H9 (cell line): ENCODE measurements at regions not wholly inside any gene's neighbourhood (a gene's known extent, or its start where the extent isn't known, plus 50 kb on each side); places are given as distances from the start of the nearest gene placed in this dataset.

ENCODE experiments used
- DNase-seq: peaks from one replicate; pipeline ENCODE4 v3.0.0-alpha.2; 2017
- H2AFZ ChIP-seq: one replicate; pipeline ENCODE4 v1.6.1; 2013; ENCODE audit warnings: mild to moderate bottlenecking, low read length, control low read depth, moderate library complexity
- H2AK5ac ChIP-seq: 2 replicates; pipeline ENCODE4 v1.6.1; 2013; ENCODE audit warnings: low read length, control low read depth, mixed read lengths; ENCODE audit not compliant: insufficient read length
- H2BK120ac ChIP-seq: one replicate; pipeline ENCODE4 v1.6.1; 2013; ENCODE audit warnings: low read depth, mild to moderate bottlenecking, low read length, control low read depth, inconsistent platforms; ENCODE audit not compliant: poor library complexity, severe bottlenecking
- H2BK12ac ChIP-seq: 2 replicates; pipeline ENCODE4 v1.6.1; 2013; ENCODE audit warnings: low read length, control low read depth, mixed read lengths, low read depth; ENCODE audit not compliant: insufficient read length
- H2BK15ac ChIP-seq: 2 replicates; pipeline ENCODE4 v1.6.1; 2013; ENCODE audit warnings: low read depth, low read length, control low read depth
- H2BK20ac ChIP-seq: one replicate; pipeline ENCODE4 v1.6.1; 2013; ENCODE audit warnings: low read depth, mild to moderate bottlenecking, low read length, control low read depth, inconsistent platforms; ENCODE audit not compliant: poor library complexity, severe bottlenecking
- H2BK5ac ChIP-seq: 2 replicates; pipeline ENCODE4 v1.6.1; 2013; ENCODE audit warnings: low read length, control low read depth, mixed read lengths; ENCODE audit not compliant: insufficient read length
- H3K14ac ChIP-seq: 2 replicates; pipeline ENCODE4 v1.6.1; 2013; ENCODE audit warnings: low read length, control low read depth; ENCODE audit not compliant: insufficient read depth
- H3K18ac ChIP-seq: 2 replicates; pipeline ENCODE4 v1.6.1; 2013; ENCODE audit warnings: low read depth, mild to moderate bottlenecking, mixed read lengths, low read length, control low read depth; ENCODE audit not compliant: insufficient read length
- H3K23ac ChIP-seq: 2 replicates; pipeline ENCODE4 v1.6.1; 2013; ENCODE audit warnings: low read length, control low read depth, mixed read lengths, low read depth; ENCODE audit not compliant: insufficient read length
- H3K23me2 ChIP-seq: 2 replicates; pipeline ENCODE4 v1.6.1; 2013; ENCODE audit warnings: low read depth, mild to moderate bottlenecking, mixed read lengths, low read length, control low read depth; ENCODE audit not compliant: insufficient read length, poor library complexity, severe bottlenecking
- H3K27ac ChIP-seq: 2 replicates; pipeline ENCODE4 v1.5.1; 2013; ENCODE audit warnings: low read length, control low read depth, mixed read lengths, low read depth; ENCODE audit not compliant: insufficient read length
- H3K27me3 ChIP-seq: 2 replicates; pipeline ENCODE4 v1.6.1; 2013; ENCODE audit warnings: low read length, control low read depth, inconsistent platforms; ENCODE audit not compliant: insufficient read depth
- H3K4ac ChIP-seq: 2 replicates; pipeline ENCODE4 v1.6.1; 2013; ENCODE audit warnings: low read depth, mild to moderate bottlenecking, control low read depth, inconsistent platforms, low read length, moderate library complexity
- H3K4me1 ChIP-seq: 2 replicates; pipeline ENCODE4 v1.6.1; 2013; ENCODE audit warnings: low read length, control low read depth, inconsistent platforms; ENCODE audit not compliant: insufficient read depth
- H3K4me2 ChIP-seq: 2 replicates; pipeline ENCODE4 v1.6.1; 2013; ENCODE audit warnings: low read length, control low read depth, mixed read lengths; ENCODE audit not compliant: insufficient read length, insufficient read depth
- H3K56ac ChIP-seq: 2 replicates; pipeline ENCODE4 v1.6.1; 2013; ENCODE audit warnings: low read depth, mild to moderate bottlenecking, mixed read lengths, low read length, control low read depth; ENCODE audit not compliant: insufficient read length
- H3K79me1 ChIP-seq: 2 replicates; pipeline ENCODE4 v1.6.1; 2013; ENCODE audit warnings: low read depth, mild to moderate bottlenecking, moderate library complexity, low read length, control low read depth, inconsistent platforms; ENCODE audit not compliant: insufficient read depth, poor library complexity, severe bottlenecking
- H3K79me2 ChIP-seq: 2 replicates; pipeline ENCODE4 v1.6.1; 2013; ENCODE audit warnings: low read length, control low read depth, inconsistent platforms; ENCODE audit not compliant: insufficient read depth
- H3K9ac ChIP-seq: 2 replicates; pipeline ENCODE4 v1.6.1; 2013; ENCODE audit warnings: low read length, control low read depth, mixed read lengths; ENCODE audit not compliant: insufficient read length; ENCODE audit errors: extremely low read depth
- H3K9me3 ChIP-seq: one replicate; pipeline ENCODE4 v1.6.1; 2013; ENCODE audit warnings: low read depth, low read length, inconsistent platforms; ENCODE audit not compliant: control insufficient read depth
- H3T11ph ChIP-seq: one replicate; pipeline ENCODE4 v1.6.1; 2013; ENCODE audit warnings: mild to moderate bottlenecking, low read length, control low read depth, inconsistent platforms
- H4K20me1 ChIP-seq: one replicate; pipeline ENCODE4 v1.6.1; 2013; ENCODE audit not compliant: control insufficient read depth, insufficient read length, insufficient read depth
- H4K5ac ChIP-seq: 2 replicates; pipeline ENCODE4 v1.6.1; 2013; ENCODE audit warnings: low read depth, mild to moderate bottlenecking, mixed read lengths, low read length, control low read depth; ENCODE audit not compliant: insufficient read length
- H4K8ac ChIP-seq: replicated peaks from 2 replicates; pipeline ENCODE4 v1.6.1; 2013; ENCODE audit warnings: low read length, control low read depth, mixed read lengths, low read depth; ENCODE audit not compliant: insufficient read length
- H4K91ac ChIP-seq: 2 replicates; pipeline ENCODE4 v1.6.1; 2013; ENCODE audit warnings: low read depth, mild to moderate bottlenecking, moderate library complexity, mixed read lengths, low read length, control low read depth; ENCODE audit not compliant: insufficient read length
- H3K27ac Mint-ChIP-seq, 3 experiments: 2 replicates in 2 of 3; 3 replicates in 1 of 3; pipeline ENCODE4 v1.8.0; 2020 to 2021; ENCODE audit warnings: mixed read lengths in 3 of 3, mild to moderate bottlenecking in 1 of 3, moderate library complexity in 1 of 3
- H3K27me3 Mint-ChIP-seq: 2 replicates; pipeline ENCODE4 v1.8.0; 2021; ENCODE audit warnings: low read depth, mild to moderate bottlenecking, moderate library complexity, mixed read lengths
- H3K36me3 Mint-ChIP-seq, 3 experiments: 2 replicates in 2 of 3; 3 replicates in 1 of 3; pipeline ENCODE4 v1.8.0; 2020 to 2021; ENCODE audit warnings: low read depth in 3 of 3, mixed read lengths in 3 of 3; ENCODE audit not compliant: insufficient read depth in 1 of 3
- H3K4me1 Mint-ChIP-seq, 2 experiments: 2 replicates each; pipeline ENCODE4 v1.8.0; 2020; ENCODE audit warnings: mixed read lengths in 2 of 2
- H3K4me3 Mint-ChIP-seq, 2 experiments: 2 replicates in 1 of 2; 3 replicates in 1 of 2; pipeline ENCODE4 v1.8.0; 2020 to 2021; ENCODE audit warnings: mild to moderate bottlenecking in 2 of 2, mixed read lengths in 2 of 2, moderate library complexity in 1 of 2
- H3K9me3 Mint-ChIP-seq, 2 experiments: 2 replicates in 1 of 2; 3 replicates in 1 of 2; pipeline ENCODE4 v1.8.0; 2020; ENCODE audit warnings: mild to moderate bottlenecking in 2 of 2, mixed read lengths in 2 of 2, moderate library complexity in 1 of 2
- WGBS: extraction: QIAGEN DNeasy Blood & Tissue Kit; methylation state at CpG from one replicate; pipeline ENCODE4 v1.1.7; 2013; ENCODE audit warnings: missing lambda C conversion rate, low lambda C conversion rate, mixed read lengths; ENCODE audit not compliant: insufficient read length; ENCODE audit errors: extremely low coverage; 5-methylcytosine and 5-hydroxymethylcytosine counted together
- TF ChIP-seq, protein P1 (sequence below): fragments of 200-600 bp; sonication (generic); conservative IDR thresholded peaks from 3 replicates; pipeline ENCODE4 v1.8.0; 2021; ENCODE audit warnings: antibody characterized with exemption, mild to moderate bottlenecking

DNA sequence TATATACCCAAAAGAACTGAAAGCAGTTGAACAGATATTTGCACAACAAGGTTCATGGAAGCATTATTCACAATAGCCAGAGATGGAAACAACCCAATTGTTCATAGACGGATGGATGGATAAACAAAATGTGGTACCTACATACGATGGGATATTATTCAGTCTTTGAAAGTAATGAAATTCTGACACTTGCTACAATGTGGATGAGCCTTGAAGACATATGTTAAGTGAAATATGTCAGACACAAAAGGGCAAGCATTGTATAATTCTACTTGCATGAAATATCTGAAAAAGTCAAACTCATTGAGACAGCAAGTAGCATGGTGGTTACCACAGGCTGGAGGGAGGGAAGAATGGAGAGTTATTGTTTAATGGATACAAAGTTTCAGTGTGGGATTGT, 696.1 kb downstream of the MATN1 start:
- no peak overlapping the region for H2BK5ac ChIP-seq
- WGBS: no CpG with 5 or more reads among the region's 2 CpGs
- H4K8ac ChIP-seq: no peak overlapping the region
- no peaks in the 10 kb centered on the region for H3K27me3 ChIP-seq
- no peak overlapping the region for H4K91ac ChIP-seq
- no peak overlapping the region for H2AK5ac ChIP-seq
- peaks cover 4% of the 10 kb centered on the region for H3K9me3 ChIP-seq
- no peak for DNase-seq
- TF ChIP-seq, protein P1, sequence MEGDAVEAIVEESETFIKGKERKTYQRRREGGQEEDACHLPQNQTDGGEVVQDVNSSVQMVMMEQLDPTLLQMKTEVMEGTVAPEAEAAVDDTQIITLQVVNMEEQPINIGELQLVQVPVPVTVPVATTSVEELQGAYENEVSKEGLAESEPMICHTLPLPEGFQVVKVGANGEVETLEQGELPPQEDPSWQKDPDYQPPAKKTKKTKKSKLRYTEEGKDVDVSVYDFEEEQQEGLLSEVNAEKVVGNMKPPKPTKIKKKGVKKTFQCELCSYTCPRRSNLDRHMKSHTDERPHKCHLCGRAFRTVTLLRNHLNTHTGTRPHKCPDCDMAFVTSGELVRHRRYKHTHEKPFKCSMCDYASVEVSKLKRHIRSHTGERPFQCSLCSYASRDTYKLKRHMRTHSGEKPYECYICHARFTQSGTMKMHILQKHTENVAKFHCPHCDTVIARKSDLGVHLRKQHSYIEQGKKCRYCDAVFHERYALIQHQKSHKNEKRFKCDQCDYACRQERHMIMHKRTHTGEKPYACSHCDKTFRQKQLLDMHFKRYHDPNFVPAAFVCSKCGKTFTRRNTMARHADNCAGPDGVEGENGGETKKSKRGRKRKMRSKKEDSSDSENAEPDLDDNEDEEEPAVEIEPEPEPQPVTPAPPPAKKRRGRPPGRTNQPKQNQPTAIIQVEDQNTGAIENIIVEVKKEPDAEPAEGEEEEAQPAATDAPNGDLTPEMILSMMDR: no peak
- H3K23me2 ChIP-seq: no peaks in the 10 kb centered on the region
- no peak overlapping the region for H3K23ac ChIP-seq
- no peaks in the 10 kb centered on the region for H3K79me1 ChIP-seq
- no peak overlapping the region for H3T11ph ChIP-seq
- no peaks in the 10 kb centered on the region for H3K4me1 ChIP-seq
- no peak overlapping the region for H2BK20ac ChIP-seq
- H2BK12ac ChIP-seq: no peak overlapping the region
- H3K4ac ChIP-seq: no peak overlapping the region
- no peak overlapping the region for H3K18ac ChIP-seq
- H3K4me3 Mint-ChIP-seq: no peak overlapping the region
- no peak overlapping the region for H4K5ac ChIP-seq
- H2BK120ac ChIP-seq: no peak overlapping the region
- H3K4me2 ChIP-seq: no peak overlapping the region
- no peak overlapping the region for H3K27ac Mint-ChIP-seq
- H3K14ac ChIP-seq: no peak overlapping the region
- no peak overlapping the region for H2BK15ac ChIP-seq
- no peak overlapping the region for H2AFZ ChIP-seq
- peaks cover 10 to 18% of the 10 kb centered on the region in 2 experiments; a peak in 4 of 5 replicates for H3K9me3 Mint-ChIP-seq
- H3K27me3 Mint-ChIP-seq: peaks cover 2% of the 10 kb centered on the region; the same call in 1 of the 2 replicates
- H3K79me2 ChIP-seq: no peaks in the 10 kb centered on the region
- no peaks in the 10 kb centered on the region for H3K4me1 Mint-ChIP-seq
- H3K56ac ChIP-seq: no peak overlapping the region
- H3K36me3 Mint-ChIP-seq: peaks cover 2 to 4% (median 2%) of the 10 kb centered on the region in 3 experiments; a peak in 5 of 7 replicates
- H4K20me1 ChIP-seq: no peaks in the 10 kb centered on the region
- H3K27ac ChIP-seq: no peak overlapping the region
- H3K9ac ChIP-seq: no peak overlapping the region
